T-cell (primary cell): ENCODE measurements at regions not wholly inside any gene's neighbourhood (a gene's known extent, or its start where the extent isn't known, plus 50 kb on each side); places are given as distances from the start of the nearest gene placed in this dataset.

Experiments used
- ATAC-seq, 4 experiments: fragments of 200-7000 bp in 3 of 4; fragments of 150-1000 bp in 1 of 4; cut with Tn5 transposase; replicated peaks in 1 of 4; 1 replicate in 3 of 4; 2 replicates in 1 of 4; pipeline ENCODE4 v1.10.0; 2021; ENCODE audit warnings: moderate library complexity in 3 of 4, mild to moderate bottlenecking in 2 of 4, moderate number of reproducible peaks in 1 of 4
- CTCF ChIA-PET, 2 donors: fragments of 300-600 bp; sonication (Branson Sonifier 250); formaldehyde crosslinking; loops; one replicate each; lab custom pipeline; 2022; ENCODE audit warnings: antibody characterized with exemption in 2 of 2; lab: Charles Lee
- POLR2A ChIA-PET, 2 donors: fragments of 300-600 bp; sonication (Branson Sonifier 250); formaldehyde crosslinking; loops; one replicate each; lab custom pipeline; 2022; ENCODE audit warnings: antibody characterized with exemption in 2 of 2; lab: Charles Lee
- DNase-seq, 35 experiments: peaks; one replicate each; pipeline versions ENCODE4 v3.0.0 to v3.0.0-alpha.2; 2013 to 2023
- H3K27ac ChIP-seq: one replicate; pipeline ENCODE4 v1.5.1; 2013; ENCODE audit warnings: low read length
- H3K27me3 ChIP-seq, 2 experiments: replicated peaks in 1 of 2; 1 replicate in 1 of 2; 2 replicates in 1 of 2; pipeline versions ENCODE4 v1.6.1 to v1.7.0; 2013; ENCODE audit warnings: low read length in 1 of 2, mixed read lengths in 1 of 2; ENCODE audit not compliant: control insufficient read depth in 2 of 2, insufficient read depth in 2 of 2; ENCODE audit errors: extremely low read depth in 1 of 2
- H3K36me3 ChIP-seq, 2 donors: 1 replicate in 1 of 2; 2 replicates in 1 of 2; pipeline versions ENCODE4 v1.6.1 to v1.7.0; 2013; ENCODE audit warnings: low read length in 1 of 2; ENCODE audit not compliant: control insufficient read depth in 2 of 2, insufficient read depth in 1 of 2; ENCODE audit errors: extremely low read depth in 1 of 2
- H3K4me1 ChIP-seq, 2 experiments: 1 replicate in 1 of 2; 2 replicates in 1 of 2; pipeline versions ENCODE4 v1.6.1 to v1.7.0; 2013; ENCODE audit warnings: low read length in 2 of 2, mixed read lengths in 1 of 2; ENCODE audit not compliant: insufficient read depth in 2 of 2, control insufficient read depth in 1 of 2; ENCODE audit errors: extremely low read depth in 1 of 2
- H3K4me3 ChIP-seq, 2 donors: 1 replicate in 1 of 2; 2 replicates in 1 of 2; pipeline versions ENCODE4 v1.5.1 to v1.7.0; 2013; ENCODE audit warnings: mild to moderate bottlenecking in 2 of 2, low read length in 1 of 2, moderate library complexity in 1 of 2; ENCODE audit not compliant: control insufficient read depth in 1 of 2; ENCODE audit errors: extremely low read depth in 1 of 2
- H3K9me3 ChIP-seq: 2 replicates; pipeline ENCODE4 v1.7.0; 2013
- H3K27ac Mint-ChIP-seq, 2 donors: one replicate each; pipeline ENCODE4 v1.8.0; 2020 to 2021; ENCODE audit warnings: mild to moderate bottlenecking in 2 of 2, mixed read lengths in 2 of 2
- H3K27me3 Mint-ChIP-seq, 2 donors: one replicate each; pipeline ENCODE4 v1.8.0; 2021 to 2022; ENCODE audit warnings: mixed read lengths in 2 of 2
- H3K36me3 Mint-ChIP-seq: one replicate; pipeline ENCODE4 v1.8.0; 2021; ENCODE audit warnings: mixed read lengths
- H3K4me1 Mint-ChIP-seq, 3 donors: one replicate each; pipeline ENCODE4 v1.8.0; 2020 to 2022; ENCODE audit warnings: mixed read lengths in 3 of 3, mild to moderate bottlenecking in 1 of 3
- H3K4me3 Mint-ChIP-seq, 3 donors: one replicate each; pipeline ENCODE4 v1.8.0; 2020 to 2022; ENCODE audit warnings: mild to moderate bottlenecking in 3 of 3, mixed read lengths in 3 of 3, moderate library complexity in 3 of 3
- H3K9me3 Mint-ChIP-seq, 3 donors: one replicate each; pipeline ENCODE4 v1.8.0; 2020 to 2022; ENCODE audit warnings: mixed read lengths in 3 of 3
- WGBS: methylation state at CpG from one replicate; pipeline ENCODE4 v1.1.5; 2013; ENCODE audit warnings: missing lambda C conversion rate; ENCODE audit not compliant: insufficient coverage; 5-methylcytosine and 5-hydroxymethylcytosine counted together

GRCh38 chr1:25083481-25084345 lies 148.6 kb downstream of the SYF2 start:
- Mint-ChIP-seq H3K4me3 (no peak overlapping the region), H3K9me3 (no peaks in the 10 kb centered on the region), H3K4me1 (peaks cover 4 to 5% (median 5%) of the 10 kb centered on the region in 3 donors), H3K27ac (no peak overlapping the region), H3K36me3 (no peaks in the 10 kb centered on the region), H3K27me3 (no peaks in the 10 kb centered on the region)
- no peak overlapping the region for H3K4me3 ChIP-seq
- WGBS: 90% methylated on average over 16 of the region's 20 CpGs
- DNase-seq (no peak), ATAC-seq (no peak)
- no peaks in the 10 kb centered on the region for H3K9me3 ChIP-seq
- H3K4me1 ChIP-seq: peaks cover 0 to 9% of the 10 kb centered on the region in 2 experiments
- peaks cover 0 to 14% of the 10 kb centered on the region in 2 experiments for H3K27me3 ChIP-seq
- CTCF ChIA-PET: interaction anchor here (0.5 to 0.6 kb wide), 4 partner anchors 13 to 1654 kb away, joined by 3 to 5 read pairs (median 3); no protein-coding TSS in a partner anchor
- POLR2A ChIA-PET: interaction anchor here (0.6 kb wide), 2 partner anchors 180 to 292 kb away, joined by 3 to 6 read pairs; no protein-coding TSS in a partner anchor
- no peaks in the 10 kb centered on the region for H3K36me3 ChIP-seq
- H3K27ac ChIP-seq: no peak overlapping the region

- ChIA-PET CTCF (no interaction called here), POLR2A (no interaction called here)
- 86% methylated on average over 5 of the region's 5 CpGs for WGBS
- no peaks in the 10 kb centered on the region for H3K36me3 Mint-ChIP-seq
- H3K9me3 Mint-ChIP-seq: no peaks in the 10 kb centered on the region
- H3K4me3 ChIP-seq: no peak overlapping the region
- H3K27ac Mint-ChIP-seq: no peak overlapping the region
- H3K9me3 ChIP-seq: no peaks in the 10 kb centered on the region
- H3K27me3 ChIP-seq: peaks cover 0 to 10% of the 10 kb centered on the region in 2 experiments
- no peaks in the 10 kb centered on the region for H3K27me3 Mint-ChIP-seq
- no peaks in the 10 kb centered on the region for H3K36me3 ChIP-seq
- peaks cover 0 to 4% (median 3%) of the 10 kb centered on the region in 3 donors for H3K4me1 Mint-ChIP-seq
- H3K4me3 Mint-ChIP-seq: no peak overlapping the region
- DNase-seq (no peak), ATAC-seq (no peak)
- peaks cover 0 to 3% of the 10 kb centered on the region in 2 experiments for H3K4me1 ChIP-seq
- H3K27ac ChIP-seq: no peak overlapping the region
Observed at GRCh38 chr1:25082995-25083394, 149.3 kb downstream of the SYF2 start.

- Histone ChIP-seq H3K27ac (no peak overlapping the region), H3K4me1 (no peaks in the 10 kb centered on the region), H3K4me3 (no peak overlapping the region), H3K9me3 (no peaks in the 10 kb centered on the region), H3K36me3 (no peaks in the 10 kb centered on the region), H3K27me3 (peaks cover 0 to 5% of the 10 kb centered on the region in 2 experiments)
- DNase-seq (no peak), ATAC-seq (no peak)
- WGBS: 92% methylated on average over 15 of the region's 25 CpGs
- no peak overlapping the region for H3K27ac Mint-ChIP-seq
- CTCF ChIA-PET: no interaction called here
- H3K4me3 Mint-ChIP-seq: no peak overlapping the region
- peaks cover 0 to 1% (median under 1%) of the 10 kb centered on the region in 3 donors for H3K9me3 Mint-ChIP-seq
- H3K4me1 Mint-ChIP-seq: peaks cover 0 to 4% (median 3%) of the 10 kb centered on the region in 3 donors
- POLR2A ChIA-PET: no interaction called here
- peaks cover 1% of the 10 kb centered on the region for H3K36me3 Mint-ChIP-seq
- H3K27me3 Mint-ChIP-seq: no peaks in the 10 kb centered on the region
Observed at GRCh38 chr1:25082216-25082899, 149.9 kb downstream of the SYF2 start.

- no CpG with 5 or more reads among the region's 2 CpGs for WGBS
- H3K4me3 ChIP-seq: no peak overlapping the region
- CTCF ChIA-PET: no interaction called here
- ATAC-seq (no peak), DNase-seq (no peak)
- H3K4me1 ChIP-seq: no peaks in the 10 kb centered on the region
- Mint-ChIP-seq H3K27ac (peak overlapping the region in 1 of 2 donors; percentile 28), H3K27me3 (no peaks in the 10 kb centered on the region), H3K4me1 (peaks cover 0 to 4% (median 3%) of the 10 kb centered on the region in 3 donors), H3K4me3 (no peak overlapping the region), H3K9me3 (peaks cover 1 to 9% (median 5%) of the 10 kb centered on the region in 3 donors), H3K36me3 (peaks cover 6% of the 10 kb centered on the region)
- H3K27me3 ChIP-seq: no peaks in the 10 kb centered on the region
- POLR2A ChIA-PET: interaction anchor here in 1 of 2 donors (0.6 kb wide), 1 partner anchor 307 kb away, joined by 3 read pairs; no protein-coding TSS in a partner anchor
- H3K9me3 ChIP-seq: no peaks in the 10 kb centered on the region
- no peak overlapping the region for H3K27ac ChIP-seq
- no peaks in the 10 kb centered on the region for H3K36me3 ChIP-seq
Observed at GRCh38 chr1:25081496-25081895, 150.8 kb downstream of the SYF2 start.

GRCh38 chr1:25080294-25081209 lies 150.5 kb upstream of the RUNX3 start:
- H3K9me3 Mint-ChIP-seq: peaks cover 4 to 15% (median 5%) of the 10 kb centered on the region in 3 donors
- POLR2A ChIA-PET: no interaction called here
- no peak overlapping the region for H3K4me3 ChIP-seq
- H3K4me1 ChIP-seq: no peaks in the 10 kb centered on the region
- no peak for DNase-seq
- no peak for ATAC-seq
- no peaks in the 10 kb centered on the region for H3K27me3 ChIP-seq
- H3K27me3 Mint-ChIP-seq: peaks cover 0 to 3% of the 10 kb centered on the region in 2 donors
- H3K27ac ChIP-seq: no peak overlapping the region
- H3K27ac Mint-ChIP-seq: no peak overlapping the region
- no peaks in the 10 kb centered on the region for H3K9me3 ChIP-seq
- no peaks in the 10 kb centered on the region for H3K36me3 ChIP-seq
- peaks cover 0 to 4% (median 3%) of the 10 kb centered on the region in 3 donors for H3K4me1 Mint-ChIP-seq
- H3K4me3 Mint-ChIP-seq: no peak overlapping the region
- H3K36me3 Mint-ChIP-seq: peaks cover 8% of the 10 kb centered on the region
- CTCF ChIA-PET: interaction anchor here (0.5 to 0.6 kb wide), 2 partner anchors 255 to 403 kb away, joined by 3 to 4 read pairs; no protein-coding TSS in a partner anchor
- 72% methylated on average over 4 of the region's 8 CpGs for WGBS

GRCh38 chr1:25079048-25079447 lies 149.0 kb upstream of the RUNX3 start:
- Mint-ChIP-seq H3K27me3 (peaks cover 0 to 3% of the 10 kb centered on the region in 2 donors), H3K9me3 (peaks cover 4 to 15% (median 5%) of the 10 kb centered on the region in 3 donors), H3K4me1 (peaks cover 0 to 4% (median 3%) of the 10 kb centered on the region in 3 donors), H3K36me3 (peaks cover 8% of the 10 kb centered on the region), H3K27ac (no peak overlapping the region), H3K4me3 (no peak overlapping the region)
- Histone ChIP-seq H3K36me3 (no peaks in the 10 kb centered on the region), H3K27ac (no peak overlapping the region), H3K27me3 (no peaks in the 10 kb centered on the region), H3K4me3 (no peak overlapping the region), H3K9me3 (no peaks in the 10 kb centered on the region), H3K4me1 (no peaks in the 10 kb centered on the region)
- ATAC-seq (no peak), DNase-seq (no peak)
- POLR2A ChIA-PET: no interaction called here
- CTCF ChIA-PET: no interaction called here
